ENCODE measurements at regions not wholly inside any gene's neighbourhood (a gene's known extent, or its start where the extent isn't known, plus 50 kb on each side); places are given as distances from the start of the nearest gene placed in this dataset.
A peak's percentile ranks its signal among the peaks of the same experiment; 100 is the strongest.

- 0 out of 2 replicates have a peak, but pooled peaks cover 3% of the 10 kb centered on the region for H3K4me1 ChIP-seq
- no peak for DNase-seq
- peaks cover 5% of the 10 kb centered on the region; the same call in 1 of the 2 replicates for H3K9me3 ChIP-seq (replicated peaks)
- H3K27me3 ChIP-seq = no peaks in the 10 kb centered on the region
- H3K27ac ChIP-seq = no peak overlapping the region
- H3K4me3 ChIP-seq = no peak overlapping the region
- no peaks in the 10 kb centered on the region for H3K36me3 ChIP-seq
These were observed 440.5 kb upstream of the TLE4 start for GRCh38 chr9:79131246-79131774.

DNA sequence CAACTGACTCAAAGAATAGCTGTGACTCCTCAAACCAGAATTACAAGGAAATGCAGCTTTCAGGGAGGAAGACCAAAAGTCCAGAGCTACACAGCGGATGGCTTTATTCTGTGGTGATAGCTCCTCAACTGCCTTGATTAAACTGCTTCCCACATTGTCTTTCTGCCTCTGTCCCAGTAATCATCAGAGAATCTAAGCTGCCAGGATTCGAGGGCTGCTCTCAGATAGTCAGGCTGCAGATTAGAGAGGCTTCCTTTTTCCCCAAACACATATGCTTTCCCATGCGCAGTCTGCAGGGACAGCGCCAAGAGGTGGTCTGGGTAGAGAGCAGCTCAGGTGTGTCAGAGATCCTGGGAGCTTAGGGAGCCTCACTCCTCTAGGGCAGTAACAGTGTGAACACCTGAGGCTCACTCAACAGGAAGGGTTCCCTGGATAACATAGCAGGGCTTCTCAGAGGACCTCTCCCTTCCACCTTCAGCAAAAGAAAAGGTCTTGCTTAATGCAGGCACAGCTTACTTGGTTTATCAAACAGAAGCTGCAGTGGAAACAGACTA lies 439.9 kb upstream of the TLE4 start:
- Histone ChIP-seq H3K27me3 (no peaks in the 10 kb centered on the region), H3K36me3 (no peaks in the 10 kb centered on the region), H3K4me3 (no peak overlapping the region), H3K9me3 (replicated peaks) (peaks cover 5% of the 10 kb centered on the region; the same call in 1 of the 2 replicates), H3K4me1 (0 out of 2 replicates have a peak, but pooled peaks cover 3% of the 10 kb centered on the region), H3K27ac (no peak overlapping the region)
- DNase-seq = no peak

DNA sequence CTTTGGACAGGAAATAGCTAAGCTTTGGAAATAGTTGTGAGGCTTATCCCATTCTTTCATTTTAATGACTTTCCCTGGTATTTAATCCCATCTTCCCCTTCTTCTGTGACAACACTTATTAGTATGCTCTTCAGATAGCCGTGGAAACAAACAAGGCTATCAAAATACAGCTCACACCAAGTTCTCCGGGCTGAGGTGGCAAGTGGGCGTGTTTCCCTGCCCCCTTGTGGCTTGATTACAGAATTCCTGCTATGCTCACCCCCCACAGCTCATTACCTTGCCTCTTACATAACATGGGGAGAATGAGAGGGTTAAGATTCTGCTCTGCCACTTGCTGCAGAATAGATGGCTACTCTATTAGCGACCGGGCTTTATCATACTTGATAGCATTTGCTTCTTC lies 437.1 kb upstream of the TLE4 start:
- H3K27ac ChIP-seq = no peak overlapping the region
- H3K36me3 ChIP-seq = no peaks in the 10 kb centered on the region
- peaks cover 5% of the 10 kb centered on the region; the same call in 1 of the 2 replicates for H3K9me3 ChIP-seq (replicated peaks)
- DNase-seq = peak; percentile 54 to 76
- no peak overlapping the region for H3K4me3 ChIP-seq
- no peaks in the 10 kb centered on the region for H3K27me3 ChIP-seq
- 0 out of 2 replicates have a peak, but pooled peaks cover 3% of the 10 kb centered on the region for H3K4me1 ChIP-seq

GRCh38 chr9:79135681-79136415 lies 435.9 kb upstream of the TLE4 start:
- Histone ChIP-seq H3K4me1 (no peaks in the 10 kb centered on the region), H3K27me3 (no peaks in the 10 kb centered on the region), H3K9me3 (replicated peaks) (no peaks in the 10 kb centered on the region), H3K4me3 (no peak overlapping the region), H3K27ac (no peak overlapping the region), H3K36me3 (no peaks in the 10 kb centered on the region)
- DNase-seq = no peak

DNA sequence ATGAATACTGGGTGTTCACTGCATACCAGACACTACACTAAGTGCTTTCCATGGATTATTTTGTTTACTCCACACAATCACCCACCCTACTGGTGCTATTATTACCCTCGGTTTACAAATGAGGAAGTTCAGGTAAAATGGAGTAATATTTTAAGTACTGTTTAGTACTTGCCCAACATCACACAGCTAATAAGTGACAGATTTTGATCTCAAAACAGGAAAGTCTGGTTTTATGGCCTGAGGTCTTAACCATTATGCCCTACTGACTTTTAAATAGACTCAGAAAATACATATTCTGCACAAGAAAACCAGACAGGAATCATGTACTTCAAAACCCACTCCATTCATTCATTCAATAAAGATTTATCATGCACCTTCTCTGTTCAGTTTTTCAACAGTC lies 431.0 kb upstream of the TLE4 start:
- H3K4me3 ChIP-seq = no peak overlapping the region
- H3K36me3 ChIP-seq = no peaks in the 10 kb centered on the region
- H3K4me1 ChIP-seq = no peaks in the 10 kb centered on the region
- no peak overlapping the region for H3K27ac ChIP-seq
- H3K27me3 ChIP-seq = no peaks in the 10 kb centered on the region
- H3K9me3 ChIP-seq (replicated peaks) = no peaks in the 10 kb centered on the region
- DNase-seq = no peak

DNA sequence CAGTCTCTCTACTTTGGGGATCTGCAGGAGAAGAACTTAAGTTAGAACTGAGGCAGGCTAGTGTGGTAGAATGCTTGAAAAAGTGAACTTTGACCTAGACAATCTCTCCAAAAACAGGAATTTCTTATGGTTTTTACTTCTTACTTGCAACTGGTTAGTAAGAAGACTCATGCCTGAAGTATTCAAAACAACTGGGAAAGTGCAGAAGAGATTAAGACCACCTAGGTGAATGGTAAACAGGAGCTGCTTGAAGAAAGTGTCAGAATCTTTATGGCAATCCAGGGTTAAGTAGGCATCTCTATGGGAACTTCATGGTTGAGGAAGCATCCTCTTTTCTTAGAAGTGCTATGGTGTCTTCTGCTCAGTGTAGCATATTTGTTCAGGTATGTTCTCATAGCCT lies 428.6 kb upstream of the TLE4 start:
- no peak for DNase-seq
- Histone ChIP-seq H3K4me3 (no peak overlapping the region), H3K9me3 (replicated peaks) (no peaks in the 10 kb centered on the region), H3K36me3 (no peaks in the 10 kb centered on the region), H3K27me3 (no peaks in the 10 kb centered on the region), H3K27ac (no peak overlapping the region), H3K4me1 (no peaks in the 10 kb centered on the region)

- H3K27me3 ChIP-seq = no peaks in the 10 kb centered on the region
- no peak overlapping the region for H3K27ac ChIP-seq
- no peak overlapping the region for H3K4me3 ChIP-seq
- H3K9me3 ChIP-seq (replicated peaks) = no peaks in the 10 kb centered on the region
- no peaks in the 10 kb centered on the region for H3K36me3 ChIP-seq
- H3K4me1 ChIP-seq = no peaks in the 10 kb centered on the region
- no peak for DNase-seq
These were observed 426.3 kb upstream of the TLE4 start for GRCh38 chr9:79145442-79145841.

- H3K27me3 ChIP-seq = no peaks in the 10 kb centered on the region
- no peaks in the 10 kb centered on the region for H3K36me3 ChIP-seq
- no peak overlapping the region for H3K27ac ChIP-seq
- DNase-seq = no peak
- H3K4me1 ChIP-seq = no peaks in the 10 kb centered on the region
- H3K4me3 ChIP-seq = no peak overlapping the region
- no peaks in the 10 kb centered on the region for H3K9me3 ChIP-seq (replicated peaks)
These were observed 422.2 kb upstream of the TLE4 start for GRCh38 chr9:79149585-79149984.

- Histone ChIP-seq H3K36me3 (no peaks in the 10 kb centered on the region), H3K27ac (no peak overlapping the region), H3K4me3 (no peak overlapping the region), H3K4me1 (no peaks in the 10 kb centered on the region), H3K9me3 (replicated peaks) (no peaks in the 10 kb centered on the region), H3K27me3 (no peaks in the 10 kb centered on the region)
- DNase-seq = no peak
These were observed 420.0 kb upstream of the TLE4 start for GRCh38 chr9:79151791-79152190.

DNA sequence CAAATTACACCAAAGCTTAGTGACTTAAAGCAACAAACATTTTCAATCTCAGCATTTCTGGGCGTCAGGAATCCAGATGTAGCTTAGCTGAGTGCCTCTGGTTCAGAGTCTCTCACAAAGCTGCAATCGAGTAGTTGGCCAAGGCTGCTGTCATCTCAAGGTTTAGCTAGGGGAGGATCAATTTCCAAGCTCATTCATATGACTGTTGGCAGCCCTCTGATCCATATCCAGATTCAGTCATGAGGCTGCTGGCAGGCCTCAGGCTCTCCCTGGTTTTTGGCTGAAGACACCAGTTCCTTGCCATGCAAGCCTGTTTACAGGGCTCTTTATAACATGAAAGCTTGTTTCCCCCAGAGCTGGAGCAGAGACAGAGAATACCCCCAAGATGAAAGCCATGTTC lies 419.5 kb upstream of the TLE4 start:
- Histone ChIP-seq H3K4me3 (no peak overlapping the region), H3K9me3 (replicated peaks) (no peaks in the 10 kb centered on the region), H3K4me1 (no peaks in the 10 kb centered on the region), H3K36me3 (no peaks in the 10 kb centered on the region), H3K27ac (no peak overlapping the region), H3K27me3 (no peaks in the 10 kb centered on the region)
- no peak for DNase-seq

DNA sequence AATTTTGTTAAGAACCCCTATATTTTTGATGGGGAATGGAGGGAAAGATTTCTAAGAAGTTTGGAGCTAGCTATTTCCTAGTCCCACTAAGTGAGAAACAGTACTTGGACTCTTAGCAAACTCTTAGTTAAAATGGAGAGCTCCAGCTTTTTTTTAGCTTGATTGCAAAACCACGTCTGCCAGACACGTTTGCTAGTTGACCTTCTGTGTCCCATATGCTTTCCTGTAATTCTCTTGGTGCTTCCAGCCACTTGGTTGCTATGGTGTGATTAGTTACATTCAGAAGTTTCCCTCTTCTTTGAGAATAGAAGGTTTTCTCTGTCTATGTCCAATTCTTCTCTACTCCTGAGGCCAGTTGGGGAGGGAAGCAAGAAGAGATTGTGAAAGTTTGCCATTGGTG lies 417.0 kb upstream of the TLE4 start:
- Histone ChIP-seq H3K27ac (no peak overlapping the region), H3K36me3 (no peaks in the 10 kb centered on the region), H3K4me1 (no peaks in the 10 kb centered on the region), H3K4me3 (no peak overlapping the region), H3K27me3 (no peaks in the 10 kb centered on the region), H3K9me3 (replicated peaks) (no peaks in the 10 kb centered on the region)
- DNase-seq = no peak

- Histone ChIP-seq H3K4me1 (no peaks in the 10 kb centered on the region), H3K9me3 (replicated peaks) (no peaks in the 10 kb centered on the region), H3K36me3 (no peaks in the 10 kb centered on the region), H3K27me3 (no peaks in the 10 kb centered on the region), H3K27ac (no peak overlapping the region), H3K4me3 (no peak overlapping the region)
- DNase-seq = no peak
These were observed 416.5 kb upstream of the TLE4 start for GRCh38 chr9:79155308-79155707.

DNA sequence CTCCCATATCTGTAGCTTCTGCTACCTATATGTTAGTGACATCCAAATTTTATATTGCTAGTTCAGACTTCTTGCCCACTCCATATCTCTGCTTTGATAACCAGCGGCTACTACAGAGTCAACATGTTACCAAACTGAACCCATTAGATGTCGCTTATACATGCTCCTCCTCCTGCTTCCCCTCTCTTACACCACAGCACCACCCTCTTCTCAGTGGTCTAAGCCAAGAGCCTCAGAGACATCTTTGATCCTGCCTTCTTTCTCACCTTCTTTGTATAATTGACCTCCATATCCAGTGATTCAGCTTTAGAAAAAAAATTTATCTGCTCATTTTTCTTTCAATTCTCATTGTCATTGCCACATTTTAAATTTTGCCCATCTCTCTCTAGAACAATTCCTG lies 408.2 kb upstream of the TLE4 start:
- Histone ChIP-seq H3K27ac (no peak overlapping the region), H3K9me3 (replicated peaks) (no peaks in the 10 kb centered on the region), H3K36me3 (no peaks in the 10 kb centered on the region), H3K4me3 (no peak overlapping the region), H3K4me1 (no peaks in the 10 kb centered on the region), H3K27me3 (no peaks in the 10 kb centered on the region)
- DNase-seq = no peak

GRCh38 chr9:79164406-79164805 lies 407.4 kb upstream of the TLE4 start:
- no peak for DNase-seq
- Histone ChIP-seq H3K36me3 (no peaks in the 10 kb centered on the region), H3K27me3 (no peaks in the 10 kb centered on the region), H3K4me3 (no peak overlapping the region), H3K27ac (no peak overlapping the region), H3K4me1 (no peaks in the 10 kb centered on the region), H3K9me3 (replicated peaks) (0 out of 2 replicates have a peak, but pooled peaks cover under 1% of the 10 kb centered on the region)

DNA sequence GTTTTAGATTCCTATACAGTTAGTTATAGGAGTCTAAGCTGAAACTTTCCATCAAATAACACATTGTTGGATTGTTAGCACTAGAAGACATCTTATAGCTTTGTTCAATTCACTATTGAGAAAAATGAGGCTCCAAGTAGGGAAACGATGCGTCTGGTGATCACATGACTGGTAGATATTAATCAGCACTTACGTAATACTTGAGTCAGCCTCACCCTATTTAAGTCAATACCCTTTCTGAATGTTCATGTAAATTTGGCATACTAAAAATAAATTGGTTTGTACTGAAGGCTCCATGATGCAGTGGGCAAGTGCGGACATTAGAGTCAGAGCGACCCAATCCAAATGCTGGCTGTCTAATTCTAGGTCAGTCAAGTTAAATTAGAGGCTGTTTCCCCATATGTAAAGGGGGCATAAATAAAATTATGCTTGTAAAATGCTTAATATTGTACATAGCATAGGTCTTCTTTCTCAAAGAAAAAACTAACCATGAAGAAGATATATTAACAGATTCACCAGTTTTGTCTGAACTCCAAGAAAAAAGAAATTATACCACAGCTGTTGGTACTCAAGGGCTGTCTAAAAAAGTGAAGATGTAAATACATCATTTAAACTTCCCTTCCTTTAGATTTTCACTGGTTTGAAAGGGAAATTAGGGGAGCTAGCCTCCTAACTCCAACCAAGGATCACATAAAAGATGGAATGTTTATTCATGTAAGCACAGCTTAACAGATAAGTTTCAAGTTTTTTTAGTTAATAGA lies 406.6 kb upstream of the TLE4 start:
- H3K36me3 ChIP-seq = no peaks in the 10 kb centered on the region
- no peak overlapping the region for H3K4me3 ChIP-seq
- no peak for DNase-seq
- H3K27me3 ChIP-seq = no peaks in the 10 kb centered on the region
- H3K27ac ChIP-seq = no peak overlapping the region
- 0 out of 2 replicates have a peak, but pooled peaks cover 6% of the 10 kb centered on the region for H3K9me3 ChIP-seq (replicated peaks)
- no peaks in the 10 kb centered on the region for H3K4me1 ChIP-seq
